ENCODE measurements at regions not wholly inside any gene's neighbourhood (a gene's known extent, or its start where the extent isn't known, plus 50 kb on each side); places are given as distances from the start of the nearest gene placed in this dataset. TPM values are rescaled to one million over a fixed set of nuclear protein-coding genes. Genes with fewer than 3 reads are reported as not detected.

DNA sequence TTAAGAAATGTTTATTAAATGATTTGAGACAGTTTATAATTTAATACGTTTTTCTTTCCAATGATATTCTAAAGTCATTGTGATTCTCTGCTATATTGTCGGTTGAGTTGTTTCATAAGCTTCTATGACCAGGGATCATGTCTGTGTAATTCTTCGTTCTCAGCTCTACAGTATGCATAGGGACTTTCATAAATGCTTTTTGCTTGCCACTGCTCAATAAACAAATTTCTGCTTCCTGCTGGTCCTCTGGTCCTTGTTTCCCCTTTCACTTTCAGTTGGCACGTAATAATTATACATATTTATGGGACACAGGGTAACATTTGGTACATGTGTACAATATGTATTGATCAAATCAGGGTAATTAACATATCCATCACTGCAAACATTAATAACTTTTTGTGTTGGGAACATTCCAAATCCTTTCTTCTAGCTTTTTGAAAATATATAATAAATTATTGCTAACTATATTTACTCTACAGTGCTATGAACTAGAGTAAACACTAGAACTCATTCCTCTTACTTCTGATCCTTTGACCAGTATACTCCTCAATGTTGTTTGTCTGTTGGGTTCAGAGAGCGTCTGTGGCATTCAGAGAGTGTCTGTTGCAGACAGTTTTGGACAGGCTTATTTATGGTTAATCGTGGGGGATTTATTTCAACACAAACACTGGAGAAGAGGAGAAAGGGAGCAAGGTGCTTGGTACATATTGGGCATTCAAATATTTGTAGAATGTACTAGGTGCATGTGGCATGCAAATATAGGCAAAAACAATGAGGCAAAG is 68.3 kb upstream of the SPANXB1 start:
- Mint-ChIP-seq H3K9me3 (peaks cover 0 to 10% (median 0%) of the 10 kb centered on the region in 9 donors), H3K27ac (no peak overlapping the region), H3K4me1 (no peaks in the 10 kb centered on the region), H3K4me3 (no peak overlapping the region), H3K36me3 (no peaks in the 10 kb centered on the region), H3K27me3 (no peaks in the 10 kb centered on the region)
- POLR2A ChIA-PET = no interaction called here
- DNase-seq (no peak), ATAC-seq (no peak)

- H3K4me1 Mint-ChIP-seq = peaks cover 0 to 2% (median 0%) of the 10 kb centered on the region in 4 donors
- ATAC-seq (no peak), DNase-seq (no peak)
- no peak overlapping the region for H3K4me3 Mint-ChIP-seq
- H3K27me3 Mint-ChIP-seq = peaks cover 0 to 4% (median 0%) of the 10 kb centered on the region in 5 donors
- no peak overlapping the region for H3K27ac Mint-ChIP-seq
- H3K36me3 Mint-ChIP-seq = no peaks in the 10 kb centered on the region
- POLR2A ChIA-PET = no interaction called here
- H3K9me3 Mint-ChIP-seq = peaks cover 0 to 5% (median 0%) of the 10 kb centered on the region in 9 donors
Measured at GRCh38 chrX:140943513-140943912, 58.9 kb upstream of the SPANXB1 start.

DNA sequence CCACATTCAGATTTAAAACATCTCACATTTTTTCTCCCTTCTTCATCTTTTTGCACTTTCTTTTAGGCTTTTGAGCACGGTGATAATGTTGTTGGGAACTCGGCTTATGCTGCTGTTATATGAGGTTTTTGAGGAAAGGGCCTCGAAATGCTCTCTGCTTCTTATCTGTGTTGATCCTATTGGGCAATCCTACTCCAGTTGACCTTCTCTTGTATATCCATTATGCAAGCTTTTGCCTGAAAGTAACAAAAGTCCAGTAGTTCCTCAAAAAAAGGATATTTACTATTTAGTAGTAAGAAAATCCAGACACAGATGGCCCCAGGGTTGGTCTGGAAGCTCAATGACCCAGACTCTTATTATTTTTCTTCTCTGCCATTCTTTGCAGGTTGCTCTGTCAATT is 57.7 kb upstream of the SPANXB1 start:
- H3K27me3 Mint-ChIP-seq = peaks cover 0 to 4% (median 0%) of the 10 kb centered on the region in 5 donors
- POLR2A ChIA-PET = no interaction called here

DNA sequence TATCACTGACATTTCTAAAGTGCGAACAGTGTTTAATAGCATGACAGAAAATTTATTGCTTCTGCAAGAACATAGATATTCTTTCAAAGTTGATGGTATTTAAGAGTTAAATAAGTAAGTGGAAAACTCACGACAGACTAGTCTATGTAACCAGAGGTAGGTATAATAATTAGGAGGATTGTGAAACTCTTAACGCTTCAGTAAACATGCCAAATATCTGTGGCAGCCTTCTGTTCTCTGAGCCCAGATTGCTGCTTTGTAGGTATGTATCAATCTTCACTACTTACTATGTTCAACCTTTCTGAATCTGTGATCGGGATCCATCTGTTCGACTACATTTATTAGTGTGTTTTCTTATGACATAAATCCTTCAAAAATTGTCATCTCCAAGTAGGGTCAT is 53.6 kb upstream of the SPANXB1 start:
- POLR2A ChIA-PET = no interaction called here
- H3K27ac Mint-ChIP-seq = no peak overlapping the region
- H3K4me1 Mint-ChIP-seq = no peaks in the 10 kb centered on the region
- DNase-seq = no peak
- H3K9me3 Mint-ChIP-seq = no peaks in the 10 kb centered on the region
- H3K4me3 Mint-ChIP-seq = no peak overlapping the region
- H3K27me3 Mint-ChIP-seq = no peaks in the 10 kb centered on the region
- ATAC-seq = no peak
- H3K36me3 Mint-ChIP-seq = no peaks in the 10 kb centered on the region

More for the DNA sequence above, 57.7 kb upstream of the SPANXB1 start:
- H3K4me1 Mint-ChIP-seq = peaks cover 0 to 2% (median 0%) of the 10 kb centered on the region in 4 donors
- no peak overlapping the region for H3K27ac Mint-ChIP-seq
- no peak for DNase-seq
- H3K9me3 Mint-ChIP-seq = peaks cover 0 to 5% (median 0%) of the 10 kb centered on the region in 9 donors
- no peak overlapping the region for H3K4me3 Mint-ChIP-seq
- H3K36me3 Mint-ChIP-seq = no peaks in the 10 kb centered on the region
- no peak for ATAC-seq

DNA sequence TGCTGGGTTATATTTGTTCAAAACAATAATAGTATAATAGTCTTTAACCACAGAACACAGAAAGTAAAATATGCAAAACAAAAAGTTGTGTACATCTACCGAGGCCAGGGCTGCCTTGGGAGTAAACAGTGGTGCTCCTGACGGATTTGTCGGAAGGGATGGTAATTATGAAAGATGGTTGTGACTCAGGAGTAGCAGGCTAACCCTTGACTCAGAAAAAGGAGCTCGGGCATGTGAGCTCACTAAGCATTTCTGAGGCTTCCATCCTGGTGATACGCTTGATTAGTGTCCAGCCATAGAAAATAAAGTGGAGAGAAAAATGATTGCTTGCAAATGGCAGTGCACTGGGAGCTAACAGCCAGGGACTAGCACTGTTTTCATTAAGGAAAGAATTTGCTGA is 53.2 kb upstream of the SPANXB1 start:
- Mint-ChIP-seq H3K4me1 (no peaks in the 10 kb centered on the region), H3K4me3 (no peak overlapping the region), H3K27me3 (no peaks in the 10 kb centered on the region), H3K36me3 (no peaks in the 10 kb centered on the region), H3K27ac (no peak overlapping the region), H3K9me3 (no peaks in the 10 kb centered on the region)
- no peak for ATAC-seq
- no peak for DNase-seq
- POLR2A ChIA-PET = no interaction called here

Small RNA genes lying in the stretch of these regions (microRNA-seq; reads per million reads assigned to microRNA genes)
- not detected for gene MIR320D2 (ENCODE audit: borderline microRNAs expressed)

All from naive thymus-derived CD8-positive, alpha-beta T cell (primary cell).